ENCODE measurements at regions not wholly inside any gene's neighbourhood (a gene's known extent, or its start where the extent isn't known, plus 50 kb on each side); places are given as distances from the start of the nearest gene placed in this dataset.

GRCh38 chr13:111636804-111637203, 316.4 kb downstream of the TEX29 start:
- Mint-ChIP-seq H3K9me3 (no peaks in the 10 kb centered on the region), H3K36me3 (ENCODE audit: low read depth) (no peaks in the 10 kb centered on the region), H3K27me3 (no peaks in the 10 kb centered on the region), H3K4me3 (no peak overlapping the region), H3K27ac (no peak overlapping the region), H3K4me1 (no peaks in the 10 kb centered on the region)
- CTCF ChIA-PET = no interaction called here
- no peak for TF ChIP-seq CTCF (IDR thresholded peaks at IDR 0.05)
- no peak for DNase-seq
- POLR2A ChIA-PET = no interaction called here
- no peak for ATAC-seq (ENCODE audit: low read depth)
- intact Hi-C loops (cut with micrococcal nuclease) = no loop called here

GRCh38 chr13:111637365-111637764, 316.9 kb downstream of the TEX29 start:
- Mint-ChIP-seq H3K4me1 (no peaks in the 10 kb centered on the region), H3K27ac (no peak overlapping the region), H3K4me3 (no peak overlapping the region), H3K27me3 (no peaks in the 10 kb centered on the region), H3K9me3 (no peaks in the 10 kb centered on the region), H3K36me3 (ENCODE audit: low read depth) (no peaks in the 10 kb centered on the region)
- ChIA-PET POLR2A (no interaction called here), CTCF (no interaction called here)
- DNase-seq (no peak), ATAC-seq (ENCODE audit: low read depth) (no peak)
- intact Hi-C loops (cut with micrococcal nuclease) = no loop called here
- TF ChIP-seq CTCF (IDR thresholded peaks at IDR 0.05) = no peak

- POLR2A ChIA-PET = no interaction called here
- CTCF ChIA-PET = no interaction called here
- intact Hi-C loops (cut with micrococcal nuclease) = no loop called here
- ATAC-seq (ENCODE audit: low read depth) (no peak), DNase-seq (no peak)
- TF ChIP-seq CTCF (IDR thresholded peaks at IDR 0.05) = no peak
- no peaks in the 10 kb centered on the region for H3K4me1 Mint-ChIP-seq
- H3K27me3 Mint-ChIP-seq = no peaks in the 10 kb centered on the region
- H3K27ac Mint-ChIP-seq = no peak overlapping the region
- H3K9me3 Mint-ChIP-seq = no peaks in the 10 kb centered on the region
- H3K36me3 Mint-ChIP-seq (ENCODE audit: low read depth) = no peaks in the 10 kb centered on the region
- H3K4me3 Mint-ChIP-seq = no peak overlapping the region
Measured at GRCh38 chr13:111638233-111638632, 317.8 kb downstream of the TEX29 start.

GRCh38 chr13:111639196-111639705, 318.8 kb downstream of the TEX29 start:
- H3K4me3 Mint-ChIP-seq = no peak overlapping the region
- no peaks in the 10 kb centered on the region for H3K9me3 Mint-ChIP-seq
- TF ChIP-seq CTCF (IDR thresholded peaks at IDR 0.05) = no peak
- no peaks in the 10 kb centered on the region for H3K4me1 Mint-ChIP-seq
- no peaks in the 10 kb centered on the region for H3K36me3 Mint-ChIP-seq (ENCODE audit: low read depth)
- no peaks in the 10 kb centered on the region for H3K27me3 Mint-ChIP-seq
- DNase-seq = no peak
- no peak for ATAC-seq (ENCODE audit: low read depth)
- CTCF ChIA-PET = no interaction called here
- intact Hi-C loops (cut with micrococcal nuclease) = no loop called here
- POLR2A ChIA-PET = no interaction called here
- H3K27ac Mint-ChIP-seq = no peak overlapping the region

GRCh38 chr13:111640006-111640405, 319.6 kb downstream of the TEX29 start:
- no peak for TF ChIP-seq CTCF (IDR thresholded peaks at IDR 0.05)
- DNase-seq (no peak), ATAC-seq (ENCODE audit: low read depth) (no peak)
- no peak overlapping the region for H3K4me3 Mint-ChIP-seq
- ChIA-PET POLR2A (no interaction called here), CTCF (no interaction called here)
- no peaks in the 10 kb centered on the region for H3K36me3 Mint-ChIP-seq (ENCODE audit: low read depth)
- intact Hi-C loops (cut with micrococcal nuclease) = no loop called here
- no peaks in the 10 kb centered on the region for H3K9me3 Mint-ChIP-seq
- no peak overlapping the region for H3K27ac Mint-ChIP-seq
- no peaks in the 10 kb centered on the region for H3K4me1 Mint-ChIP-seq
- H3K27me3 Mint-ChIP-seq = no peaks in the 10 kb centered on the region
